Astrocyte (in vitro differentiated cells and primary cell): ENCODE measurements at regions not wholly inside any gene's neighbourhood (a gene's known extent, or its start where the extent isn't known, plus 50 kb on each side); places are given as distances from the start of the nearest gene placed in this dataset.

Experiments used
- DNase-seq: peaks from one replicate; pipeline ENCODE4 v3.0.0-alpha.2; 2010; ENCODE audit warnings: low read depth
- FAIRE-seq: peaks from 2 replicates; lab custom pipeline; 2011; peaks lifted over from hg19 to GRCh38; lab: Jason Lieb, UNC
- H2AFZ ChIP-seq: 2 replicates; pipeline ENCODE4 v1.6.0; 2012; ENCODE audit warnings: low read depth, low read length, inconsistent platforms
- H3K27ac ChIP-seq: 2 replicates; pipeline ENCODE4 v1.5.1; 2011; ENCODE audit warnings: low read depth, low read length, inconsistent platforms
- H3K27me3 ChIP-seq: 2 replicates; pipeline ENCODE4 v1.6.0; 2011; ENCODE audit warnings: low read length, inconsistent platforms; ENCODE audit not compliant: insufficient read depth
- H3K36me3 ChIP-seq: 2 replicates; pipeline ENCODE4 v1.5.1; 2011; ENCODE audit warnings: low read length, inconsistent platforms; ENCODE audit not compliant: insufficient read depth
- H3K4me1 ChIP-seq: 2 replicates; pipeline ENCODE4 v1.5.1; 2011; ENCODE audit warnings: low read length, inconsistent platforms; ENCODE audit not compliant: insufficient read depth
- H3K4me2 ChIP-seq: 2 replicates; pipeline ENCODE4 v1.6.0; 2012; ENCODE audit warnings: low read length, inconsistent platforms
- H3K4me3 ChIP-seq: 2 replicates; pipeline ENCODE4 v1.5.1; 2011; ENCODE audit warnings: low read depth, mild to moderate bottlenecking, low read length, inconsistent platforms; ENCODE audit not compliant: insufficient read depth
- H3K79me2 ChIP-seq: 2 replicates; pipeline ENCODE4 v1.6.0; 2012; ENCODE audit warnings: mild to moderate bottlenecking, low read length, inconsistent platforms; ENCODE audit not compliant: insufficient read depth
- H3K9ac ChIP-seq: 2 replicates; pipeline ENCODE4 v1.6.0; 2012; ENCODE audit warnings: mild to moderate bottlenecking, low read length, inconsistent platforms
- H3K9me3 ChIP-seq: 2 replicates; pipeline ENCODE4 v1.5.1; 2012; ENCODE audit warnings: low read depth, mild to moderate bottlenecking, low read length, inconsistent platforms; ENCODE audit not compliant: insufficient read depth
- H4K20me1 ChIP-seq: 2 replicates; pipeline ENCODE4 v1.6.0; 2012; ENCODE audit warnings: low read length, inconsistent platforms; ENCODE audit not compliant: insufficient read depth
- H3K27ac Mint-ChIP-seq: one replicate; pipeline ENCODE4 v1.8.0; 2021; ENCODE audit warnings: mild to moderate bottlenecking, mixed read lengths; ENCODE audit not compliant: unreplicated experiment
- H3K27me3 Mint-ChIP-seq: one replicate; pipeline ENCODE4 v1.8.0; 2021; ENCODE audit warnings: low read depth, mixed read lengths; ENCODE audit not compliant: unreplicated experiment
- H3K36me3 Mint-ChIP-seq: one replicate; pipeline ENCODE4 v1.8.0; 2021; ENCODE audit warnings: low read depth, mixed read lengths; ENCODE audit not compliant: unreplicated experiment
- H3K4me1 Mint-ChIP-seq: one replicate; pipeline ENCODE4 v1.8.0; 2021; ENCODE audit warnings: low read depth, mixed read lengths; ENCODE audit not compliant: unreplicated experiment
- H3K4me3 Mint-ChIP-seq: one replicate; pipeline ENCODE4 v1.8.0; 2021; ENCODE audit warnings: mild to moderate bottlenecking, moderate library complexity, mixed read lengths; ENCODE audit not compliant: unreplicated experiment
- H3K9me3 Mint-ChIP-seq: one replicate; pipeline ENCODE4 v1.8.0; 2021; ENCODE audit warnings: mild to moderate bottlenecking, mixed read lengths; ENCODE audit not compliant: unreplicated experiment
- CTCF ChIP-seq: IDR thresholded peaks from 2 replicates; pipeline ENCODE4 v1.5.1; 2011; ENCODE audit warnings: low read depth, mild to moderate bottlenecking, inconsistent platforms, low read length, moderate library complexity; ENCODE audit not compliant: insufficient read depth
- EZH2 ChIP-seq: IDR thresholded peaks from 2 replicates; pipeline ENCODE4 v1.6.1; 2012; ENCODE audit warnings: mild to moderate bottlenecking, low read length, inconsistent platforms; ENCODE audit not compliant: insufficient read depth

GRCh38 chr4:26218677-26219605, 101.9 kb upstream of the RBPJ start:
- Histone ChIP-seq H3K9ac (no peak overlapping the region), H3K27ac (no peak overlapping the region), H3K27me3 (no peaks in the 10 kb centered on the region), H3K4me3 (no peak overlapping the region), H3K79me2 (no peaks in the 10 kb centered on the region), H3K9me3 (no peaks in the 10 kb centered on the region), H2AFZ (no peak overlapping the region), H3K36me3 (no peaks in the 10 kb centered on the region), H3K4me1 (peaks cover 24% of the 10 kb centered on the region), H3K4me2 (no peak overlapping the region), H4K20me1 (no peaks in the 10 kb centered on the region)
- H3K27me3 Mint-ChIP-seq: peaks cover 11% of the 10 kb centered on the region
- TF ChIP-seq EZH2: no peak
- no peak for TF ChIP-seq CTCF
- FAIRE-seq (peak; percentile 59), DNase-seq (no peak)
- H3K4me3 Mint-ChIP-seq: no peak overlapping the region
- H3K27ac Mint-ChIP-seq: peak overlapping the region; percentile 42
- peaks cover 4% of the 10 kb centered on the region for H3K9me3 Mint-ChIP-seq
- H3K36me3 Mint-ChIP-seq: no peaks in the 10 kb centered on the region
- H3K4me1 Mint-ChIP-seq: peaks cover 8% of the 10 kb centered on the region

GRCh38 chr4:26220696-26221095, 100.1 kb upstream of the RBPJ start:
- DNase-seq (peak; percentile 66), FAIRE-seq (no peak)
- no peak overlapping the region for H3K4me3 ChIP-seq
- H3K27ac ChIP-seq: peak overlapping the region; percentile 37
- H3K9me3 ChIP-seq: no peaks in the 10 kb centered on the region
- H3K36me3 Mint-ChIP-seq: no peaks in the 10 kb centered on the region
- H3K9me3 Mint-ChIP-seq: peaks cover 3% of the 10 kb centered on the region
- H3K27me3 ChIP-seq: no peaks in the 10 kb centered on the region
- peak overlapping the region; percentile 59 for H3K4me2 ChIP-seq
- peaks cover 8% of the 10 kb centered on the region for H3K4me1 Mint-ChIP-seq
- TF ChIP-seq EZH2: no peak
- no peak for TF ChIP-seq CTCF
- peaks cover 7% of the 10 kb centered on the region for H3K27me3 Mint-ChIP-seq
- no peaks in the 10 kb centered on the region for H3K79me2 ChIP-seq
- H2AFZ ChIP-seq: no peak overlapping the region
- H3K9ac ChIP-seq: no peak overlapping the region
- H4K20me1 ChIP-seq: no peaks in the 10 kb centered on the region
- H3K36me3 ChIP-seq: no peaks in the 10 kb centered on the region
- H3K4me3 Mint-ChIP-seq: no peak overlapping the region
- peaks cover 24% of the 10 kb centered on the region for H3K4me1 ChIP-seq
- H3K27ac Mint-ChIP-seq: peak overlapping the region; percentile 72

GRCh38 chr4:26223155-26223554, 97.7 kb upstream of the RBPJ start:
- Mint-ChIP-seq H3K4me3 (no peak overlapping the region), H3K9me3 (peaks cover 5% of the 10 kb centered on the region), H3K4me1 (peaks cover 8% of the 10 kb centered on the region), H3K27ac (no peak overlapping the region), H3K36me3 (no peaks in the 10 kb centered on the region), H3K27me3 (no peaks in the 10 kb centered on the region)
- no peaks in the 10 kb centered on the region for H3K36me3 ChIP-seq
- FAIRE-seq (no peak), DNase-seq (peak; percentile 59)
- no peaks in the 10 kb centered on the region for H3K27me3 ChIP-seq
- H3K9ac ChIP-seq: no peak overlapping the region
- no peaks in the 10 kb centered on the region for H4K20me1 ChIP-seq
- H3K79me2 ChIP-seq: no peaks in the 10 kb centered on the region
- no peaks in the 10 kb centered on the region for H3K9me3 ChIP-seq
- no peak overlapping the region for H3K27ac ChIP-seq
- H3K4me2 ChIP-seq: no peak overlapping the region
- H2AFZ ChIP-seq: no peak overlapping the region
- TF ChIP-seq EZH2 (no peak), CTCF (no peak)
- no peak overlapping the region for H3K4me3 ChIP-seq
- peaks cover 24% of the 10 kb centered on the region for H3K4me1 ChIP-seq
